DND-41 (cell line): ENCODE measurements at regions not wholly inside any gene's neighbourhood (a gene's known extent, or its start where the extent isn't known, plus 50 kb on each side); places are given as distances from the start of the nearest gene placed in this dataset.

Experiments
- ATAC-seq: fragments of 200-7000 bp; cut with Tn5 transposase; 3 replicates; pipeline ENCODE4 v1.9.1; 2021; ENCODE audit warnings: low read depth; ENCODE audit not compliant: insufficient read depth
- DNase-seq: peaks from one replicate; pipeline ENCODE4 v3.0.0-alpha.2; 2020
- H2AFZ ChIP-seq: 2 replicates; pipeline ENCODE4 v1.6.0; 2012; ENCODE audit warnings: low read depth, low read length
- H3K27ac ChIP-seq: 2 replicates; pipeline ENCODE4 v1.5.1; 2012; ENCODE audit warnings: low read length, inconsistent platforms
- H3K27me3 ChIP-seq: fragments of 200-600 bp; sonication (generic); 2 replicates; pipeline ENCODE4 v1.6.0; 2012; ENCODE audit warnings: low read length, mild to moderate bottlenecking, inconsistent platforms; ENCODE audit not compliant: insufficient read depth, poor library complexity
- H3K36me3 ChIP-seq: 2 replicates; pipeline ENCODE4 v1.5.1; 2012; ENCODE audit warnings: low read length, inconsistent platforms; ENCODE audit not compliant: insufficient read depth
- H3K4me1 ChIP-seq: 2 replicates; pipeline ENCODE4 v1.5.1; 2012; ENCODE audit warnings: mild to moderate bottlenecking, low read length; ENCODE audit not compliant: insufficient read depth
- H3K4me2 ChIP-seq: 2 replicates; pipeline ENCODE4 v1.6.0; 2012; ENCODE audit warnings: mild to moderate bottlenecking, moderate library complexity, low read length, inconsistent platforms; ENCODE audit not compliant: insufficient read depth
- H3K4me3 ChIP-seq, 2 experiments: fragments of 200-600 bp in 1 of 2; shearing (Covaris generic) in 1 of 2; 2 replicates each; pipeline ENCODE4 v1.5.1; 2012 to 2016; ENCODE audit warnings: inconsistent platforms in 2 of 2, low read length in 2 of 2, mild to moderate bottlenecking in 2 of 2, low read depth in 1 of 2, moderate library complexity in 1 of 2
- H3K79me2 ChIP-seq: 2 replicates; pipeline ENCODE4 v1.6.0; 2012; ENCODE audit warnings: low read length, inconsistent platforms; ENCODE audit not compliant: insufficient read depth
- H3K9ac ChIP-seq: 2 replicates; pipeline ENCODE4 v1.6.0; 2012; ENCODE audit warnings: low read depth, mild to moderate bottlenecking, inconsistent platforms, low read length, moderate library complexity
- H3K9me3 ChIP-seq: 2 replicates; pipeline ENCODE4 v1.5.1; 2012; ENCODE audit warnings: low read length, moderate library complexity, mild to moderate bottlenecking, inconsistent platforms; ENCODE audit not compliant: insufficient read depth, severe bottlenecking
- H4K20me1 ChIP-seq: 2 replicates; pipeline ENCODE4 v1.6.0; 2012; ENCODE audit warnings: low read length; ENCODE audit not compliant: insufficient read depth
- EZH2 ChIP-seq: IDR thresholded peaks from 3 replicates; pipeline ENCODE4 v1.6.1; 2012; ENCODE audit warnings: borderline replicate concordance, low read depth, mild to moderate bottlenecking, moderate library complexity, low read length, inconsistent platforms; ENCODE audit not compliant: severe bottlenecking
- TF ChIP-seq, protein P1 (sequence below): IDR thresholded peaks from 2 replicates; pipeline ENCODE4 v1.5.1; 2012; ENCODE audit warnings: borderline replicate concordance, low read length, moderate library complexity, mild to moderate bottlenecking; ENCODE audit not compliant: poor library complexity, severe bottlenecking; ENCODE audit errors: extremely low read depth

DNA sequence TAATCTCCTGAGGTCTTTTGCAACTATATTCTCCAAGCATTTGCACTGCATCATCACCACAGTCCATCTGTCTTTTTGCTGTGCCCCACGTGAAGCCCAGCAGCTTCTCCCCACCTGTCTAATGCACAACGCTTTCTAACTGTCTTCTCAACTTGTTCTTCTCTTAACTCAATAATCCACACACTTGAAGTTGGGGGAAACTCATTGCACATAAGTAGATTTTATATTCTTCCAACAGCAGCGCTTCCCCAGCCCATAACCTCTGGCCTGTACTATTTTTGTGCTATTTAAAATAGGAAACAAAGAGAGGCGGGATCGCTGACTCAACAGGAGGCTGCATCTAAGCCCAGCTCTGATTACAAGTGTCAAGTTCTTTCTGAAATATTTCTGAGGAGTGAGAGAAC is 226.7 kb downstream of the GXYLT1 start:
- Histone ChIP-seq H3K4me1 (no peaks in the 10 kb centered on the region), H4K20me1 (no peaks in the 10 kb centered on the region), H3K79me2 (no peaks in the 10 kb centered on the region), H3K27me3 (no peaks in the 10 kb centered on the region), H3K9me3 (no peaks in the 10 kb centered on the region), H3K36me3 (no peaks in the 10 kb centered on the region), H3K27ac (no peak overlapping the region), H3K4me3 (no peak overlapping the region), H2AFZ (no peak overlapping the region), H3K9ac (no peak overlapping the region), H3K4me2 (no peak overlapping the region)
- DNase-seq (no peak), ATAC-seq (no peak)
- TF ChIP-seq, protein P1, sequence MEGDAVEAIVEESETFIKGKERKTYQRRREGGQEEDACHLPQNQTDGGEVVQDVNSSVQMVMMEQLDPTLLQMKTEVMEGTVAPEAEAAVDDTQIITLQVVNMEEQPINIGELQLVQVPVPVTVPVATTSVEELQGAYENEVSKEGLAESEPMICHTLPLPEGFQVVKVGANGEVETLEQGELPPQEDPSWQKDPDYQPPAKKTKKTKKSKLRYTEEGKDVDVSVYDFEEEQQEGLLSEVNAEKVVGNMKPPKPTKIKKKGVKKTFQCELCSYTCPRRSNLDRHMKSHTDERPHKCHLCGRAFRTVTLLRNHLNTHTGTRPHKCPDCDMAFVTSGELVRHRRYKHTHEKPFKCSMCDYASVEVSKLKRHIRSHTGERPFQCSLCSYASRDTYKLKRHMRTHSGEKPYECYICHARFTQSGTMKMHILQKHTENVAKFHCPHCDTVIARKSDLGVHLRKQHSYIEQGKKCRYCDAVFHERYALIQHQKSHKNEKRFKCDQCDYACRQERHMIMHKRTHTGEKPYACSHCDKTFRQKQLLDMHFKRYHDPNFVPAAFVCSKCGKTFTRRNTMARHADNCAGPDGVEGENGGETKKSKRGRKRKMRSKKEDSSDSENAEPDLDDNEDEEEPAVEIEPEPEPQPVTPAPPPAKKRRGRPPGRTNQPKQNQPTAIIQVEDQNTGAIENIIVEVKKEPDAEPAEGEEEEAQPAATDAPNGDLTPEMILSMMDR, result no peak
- TF ChIP-seq EZH2, result no peak

GRCh38 chr12:41917181-41917580 is 227.5 kb downstream of the GXYLT1 start:
- H3K36me3 ChIP-seq, result no peaks in the 10 kb centered on the region
- ATAC-seq, result no peak
- no peaks in the 10 kb centered on the region for H4K20me1 ChIP-seq

GRCh38 chr12:41910578-41911320 is 233.9 kb downstream of the GXYLT1 start:
- H3K9ac ChIP-seq, result no peak overlapping the region
- no peak for ATAC-seq
- no peaks in the 10 kb centered on the region for H3K27me3 ChIP-seq
- no peaks in the 10 kb centered on the region for H4K20me1 ChIP-seq
- H3K79me2 ChIP-seq, result no peaks in the 10 kb centered on the region
- no peak for DNase-seq
- TF ChIP-seq, protein P1, result no peak
- no peak for TF ChIP-seq EZH2
- H3K4me2 ChIP-seq, result no peak overlapping the region
- no peaks in the 10 kb centered on the region for H3K36me3 ChIP-seq
- H3K27ac ChIP-seq, result no peak overlapping the region
- H3K4me3 ChIP-seq, result no peak overlapping the region
- no peak overlapping the region for H2AFZ ChIP-seq
- H3K4me1 ChIP-seq, result no peaks in the 10 kb centered on the region
- no peaks in the 10 kb centered on the region for H3K9me3 ChIP-seq

More at GRCh38 chr12:41917181-41917580, 227.5 kb downstream of the GXYLT1 start:
- no peak for TF ChIP-seq EZH2
- TF ChIP-seq, protein P1, result no peak
- H3K27ac ChIP-seq, result no peak overlapping the region
- no peak for DNase-seq
- H3K27me3 ChIP-seq, result no peaks in the 10 kb centered on the region
- H3K4me3 ChIP-seq, result no peak overlapping the region
- no peaks in the 10 kb centered on the region for H3K4me1 ChIP-seq
- H3K9ac ChIP-seq, result no peak overlapping the region
- H3K4me2 ChIP-seq, result no peak overlapping the region
- H3K9me3 ChIP-seq, result no peaks in the 10 kb centered on the region
- H2AFZ ChIP-seq, result no peak overlapping the region
- no peaks in the 10 kb centered on the region for H3K79me2 ChIP-seq
